ENCODE measurements at regions not wholly inside any gene's neighbourhood (a gene's known extent, or its start where the extent isn't known, plus 50 kb on each side); places are given as distances from the start of the nearest gene placed in this dataset.

DNA sequence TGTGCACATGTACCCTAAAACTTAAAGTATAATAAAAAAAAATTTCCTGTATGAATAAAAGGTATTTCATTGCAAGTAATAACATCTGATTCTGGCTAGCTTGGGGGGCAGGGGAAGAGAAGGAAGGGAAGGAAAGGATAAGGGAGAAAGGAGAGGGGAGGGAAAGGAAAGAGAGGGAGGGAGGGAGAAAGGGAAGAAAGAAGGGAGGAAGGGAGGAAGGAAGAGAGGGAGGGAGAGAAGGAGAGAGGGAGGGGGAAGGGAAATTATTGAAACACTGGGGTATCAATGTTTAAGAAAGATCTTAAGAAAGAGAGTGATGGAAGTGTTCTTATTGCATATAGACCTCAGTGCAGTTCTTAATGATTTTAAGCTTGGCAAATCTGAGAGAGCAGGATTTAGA is 129.8 kb upstream of the ZNF366 start:
- TF ChIP-seq, protein P1, sequence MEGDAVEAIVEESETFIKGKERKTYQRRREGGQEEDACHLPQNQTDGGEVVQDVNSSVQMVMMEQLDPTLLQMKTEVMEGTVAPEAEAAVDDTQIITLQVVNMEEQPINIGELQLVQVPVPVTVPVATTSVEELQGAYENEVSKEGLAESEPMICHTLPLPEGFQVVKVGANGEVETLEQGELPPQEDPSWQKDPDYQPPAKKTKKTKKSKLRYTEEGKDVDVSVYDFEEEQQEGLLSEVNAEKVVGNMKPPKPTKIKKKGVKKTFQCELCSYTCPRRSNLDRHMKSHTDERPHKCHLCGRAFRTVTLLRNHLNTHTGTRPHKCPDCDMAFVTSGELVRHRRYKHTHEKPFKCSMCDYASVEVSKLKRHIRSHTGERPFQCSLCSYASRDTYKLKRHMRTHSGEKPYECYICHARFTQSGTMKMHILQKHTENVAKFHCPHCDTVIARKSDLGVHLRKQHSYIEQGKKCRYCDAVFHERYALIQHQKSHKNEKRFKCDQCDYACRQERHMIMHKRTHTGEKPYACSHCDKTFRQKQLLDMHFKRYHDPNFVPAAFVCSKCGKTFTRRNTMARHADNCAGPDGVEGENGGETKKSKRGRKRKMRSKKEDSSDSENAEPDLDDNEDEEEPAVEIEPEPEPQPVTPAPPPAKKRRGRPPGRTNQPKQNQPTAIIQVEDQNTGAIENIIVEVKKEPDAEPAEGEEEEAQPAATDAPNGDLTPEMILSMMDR (optimal IDR thresholded peaks at IDR 0.05 in 1 of 3, IDR thresholded peaks at IDR 0.05 in 1 of 3, conservative IDR thresholded peaks at IDR 0.05 in 1 of 3; ENCODE audit: extremely low read depth in 1 of 3, insufficient read depth in 2 of 3, low read length in 3 of 3), result no peak
- TF ChIP-seq EZH2 (IDR thresholded peaks at IDR 0.05; ENCODE audit: low read length), result no peak
